NCI-H1436 (cell line): ENCODE measurements at regions not wholly inside any gene's neighbourhood (a gene's known extent, or its start where the extent isn't known, plus 50 kb on each side); places are given as distances from the start of the nearest gene placed in this dataset.

ENCODE experiments used
- DNase-seq: peaks from one replicate; lab custom pipeline; 2025; lab: John Stamatoyannopoulos, UW

- DNase-seq = no peak
Observed at GRCh38 chr12:105930557-105931503, 207.9 kb downstream of the NUAK1 start.

GRCh38 chr12:105931762-105932570 lies 206.8 kb downstream of the NUAK1 start:
- no peak for DNase-seq

- DNase-seq = no peak
Observed at GRCh38 chr12:105933671-105934665, 204.8 kb downstream of the NUAK1 start.

GRCh38 chr12:105935106-105935505 lies 203.6 kb downstream of the NUAK1 start:
- DNase-seq = no peak

- DNase-seq = no peak
Observed at GRCh38 chr12:105935981-105936380, 202.8 kb downstream of the NUAK1 start.

GRCh38 chr12:105936496-105936895 lies 202.3 kb downstream of the NUAK1 start:
- no peak for DNase-seq

- no peak for DNase-seq
Observed at GRCh38 chr12:105937009-105937408, 201.7 kb downstream of the NUAK1 start.

GRCh38 chr12:105939181-105939721 lies 199.5 kb downstream of the NUAK1 start:
- no peak for DNase-seq

- no peak for DNase-seq
Observed at GRCh38 chr12:105942281-105942680, 196.5 kb downstream of the NUAK1 start.

GRCh38 chr12:105943525-105943924 lies 195.2 kb downstream of the NUAK1 start:
- DNase-seq = no peak

GRCh38 chr12:105944628-105945027 lies 194.1 kb downstream of the NUAK1 start:
- DNase-seq = no peak

GRCh38 chr12:105945880-105946279 lies 192.9 kb downstream of the NUAK1 start:
- no peak for DNase-seq

- DNase-seq = no peak
Observed at GRCh38 chr12:105946493-105946901, 192.3 kb downstream of the NUAK1 start.

GRCh38 chr12:105947906-105948305 lies 190.8 kb downstream of the NUAK1 start:
- DNase-seq = no peak

- no peak for DNase-seq
Observed at GRCh38 chr12:105948331-105948730, 190.4 kb downstream of the NUAK1 start.

- DNase-seq = no peak
Observed at GRCh38 chr12:105949391-105949790, 189.4 kb downstream of the NUAK1 start.

GRCh38 chr12:105951732-105952131 lies 187.0 kb downstream of the NUAK1 start:
- DNase-seq = no peak

GRCh38 chr12:105954951-105955931 lies 183.5 kb downstream of the NUAK1 start:
- DNase-seq = no peak

- no peak for DNase-seq
Observed at GRCh38 chr12:105955976-105956375, 182.8 kb downstream of the NUAK1 start.
